Esophagus muscularis mucosa (tissue), 4 donors: ENCODE measurements at regions not wholly inside any gene's neighbourhood (a gene's known extent, or its start where the extent isn't known, plus 50 kb on each side); places are given as distances from the start of the nearest gene placed in this dataset.

Experiments used
- DNase-seq: peaks from one replicate; pipeline ENCODE4 v3.0.0-alpha.2; 2017; ENCODE audit errors: extremely low spot score
- H3K27ac ChIP-seq, 4 donors: fragments of 200-600 bp; sonication (generic); replicated peaks in 1 of 4; 1 replicate in 3 of 4; 2 replicates in 1 of 4; pipeline ENCODE4 v1.5.1; 2016 to 2019; ENCODE audit warnings: mild to moderate bottlenecking in 1 of 4
- H3K27me3 ChIP-seq, 4 donors: fragments of 200-600 bp; sonication (generic); one replicate each; pipeline versions ENCODE4 v1.5.1 to v1.6.0; 2016 to 2019
- H3K36me3 ChIP-seq, 4 donors: fragments of 200-600 bp; sonication (generic); one replicate each; pipeline ENCODE4 v1.5.1; 2016 to 2019
- H3K4me1 ChIP-seq, 4 donors: fragments of 200-600 bp; sonication (generic); one replicate each; pipeline ENCODE4 v1.5.1; 2016 to 2019
- H3K4me3 ChIP-seq, 4 donors: fragments of 200-600 bp; sonication (generic); 1 replicate in 2 of 4; 2 replicates in 2 of 4; pipeline ENCODE4 v1.5.1; 2016 to 2019; ENCODE audit warnings: mild to moderate bottlenecking in 4 of 4, moderate library complexity in 1 of 4
- H3K9me3 ChIP-seq, 4 donors: fragments of 200-600 bp; sonication (generic); 1 replicate in 3 of 4; 2 replicates in 1 of 4; pipeline ENCODE4 v1.5.1; 2016 to 2019
- CTCF ChIP-seq, 3 experiments: fragments of 200-600 bp in 2 of 3; fragments of 450-650 bp in 1 of 3; sonication (generic) in 2 of 3; IDR thresholded peaks; one replicate each; pipeline ENCODE4 v1.5.1; 2017 to 2019; ENCODE audit warnings: antibody characterized with exemption in 3 of 3, mild to moderate bottlenecking in 2 of 3, moderate library complexity in 1 of 3
- EP300 ChIP-seq: sonication (generic); formaldehyde crosslinking; IDR thresholded peaks from one replicate; pipeline ENCODE4 v1.6.1; 2017; ENCODE audit warnings: antibody characterized with exemption
- POLR2A ChIP-seq: fragments of 450-650 bp; IDR thresholded peaks from one replicate; pipeline ENCODE4 v1.6.1; 2017; ENCODE audit warnings: antibody characterized with exemption, moderate library complexity, mild to moderate bottlenecking, low read depth
- POLR2AphosphoS5 ChIP-seq, 2 donors: sonication (generic); formaldehyde crosslinking; IDR thresholded peaks; one replicate each; pipeline ENCODE4 v1.6.1; 2017; ENCODE audit warnings: antibody characterized with exemption in 2 of 2
- WGBS: methylation state at CpG from one replicate; pipeline ENCODE4 v1.1.5; 2018; 5-methylcytosine and 5-hydroxymethylcytosine counted together
- intact Hi-C: fragments of 100-400 bp; cut with DNase I; formaldehyde crosslinking; loops from one replicate; pipeline ENCODE4 v1.15.1; 2023

DNA sequence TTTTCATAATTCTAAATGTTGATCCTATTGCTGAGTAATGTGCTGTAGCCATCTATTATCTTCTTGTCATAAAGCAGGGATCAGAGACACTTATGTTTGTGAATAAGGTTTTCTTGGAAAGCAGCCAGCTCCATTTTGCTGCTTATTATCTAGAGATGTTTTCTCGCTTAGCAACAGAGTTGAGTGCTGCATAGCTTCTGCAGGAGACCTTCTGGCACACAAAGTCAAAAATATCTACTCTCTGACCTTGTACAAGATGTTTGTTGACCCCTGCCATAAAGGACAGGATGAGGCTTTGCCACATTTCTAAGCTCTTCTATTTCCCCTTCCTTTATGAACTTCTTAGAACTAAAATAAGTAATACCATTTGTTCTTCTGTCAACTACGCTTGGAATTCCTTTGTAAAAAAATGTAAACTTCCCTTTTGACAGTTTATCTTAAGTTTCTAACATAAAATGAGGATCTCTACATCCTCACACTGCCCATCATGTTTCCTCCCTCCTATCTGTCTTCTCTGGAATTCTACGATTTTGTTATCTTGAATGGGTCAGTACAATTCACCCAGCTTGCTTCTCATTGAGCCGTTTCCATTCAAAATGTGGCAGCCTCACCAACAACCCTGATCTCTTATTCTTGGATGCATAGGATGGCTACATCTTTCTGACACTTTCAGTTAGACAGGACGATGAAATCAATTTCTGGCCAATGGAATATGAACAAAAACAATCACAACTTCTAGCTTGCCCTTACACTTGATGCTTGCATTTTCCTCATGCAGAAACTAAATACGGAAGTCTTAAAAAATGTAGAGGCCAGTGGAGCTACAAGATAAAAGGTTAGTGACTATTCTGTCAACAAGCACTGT lies 1377.0 kb downstream of the SUCLG1 start:
- H3K27me3 ChIP-seq: no peaks in the 10 kb centered on the region
- H3K36me3 ChIP-seq: no peaks in the 10 kb centered on the region
- peak overlapping the region in 1 of 4 donors; percentile 2 for H3K4me3 ChIP-seq
- intact Hi-C loops: no loop called here
- no peak for DNase-seq
- peaks cover 14 to 30% (median 25%) of the 10 kb centered on the region in 4 donors for H3K4me1 ChIP-seq
- 17% methylated on average over 6 of the region's 6 CpGs for WGBS
- TF ChIP-seq CTCF (IDR thresholded peaks at IDR 0.05) (no peak), POLR2AphosphoS5 (IDR thresholded peaks at IDR 0.05) (peak in 1 of 2 donors; percentile 44)
- peak overlapping the region; percentile 32 to 49 (median 43) for H3K27ac ChIP-seq
- no peaks in the 10 kb centered on the region for H3K9me3 ChIP-seq

- Histone ChIP-seq H3K27me3 (no peaks in the 10 kb centered on the region), H3K36me3 (no peaks in the 10 kb centered on the region), H3K27ac (no peak overlapping the region), H3K4me1 (peaks cover 14 to 30% (median 25%) of the 10 kb centered on the region in 4 donors), H3K4me3 (no peak overlapping the region), H3K9me3 (no peaks in the 10 kb centered on the region)
- no peak for TF ChIP-seq POLR2AphosphoS5 (IDR thresholded peaks at IDR 0.05)
- TF ChIP-seq CTCF (IDR thresholded peaks at IDR 0.05): no peak
- TF ChIP-seq POLR2A: no peak
- TF ChIP-seq EP300: no peak
- 97% methylated on average over 2 of the region's 2 CpGs for WGBS
- intact Hi-C loops: no loop called here
- DNase-seq: no peak
Observed at GRCh38 chr2:83079007-83079406, 1380.1 kb downstream of the SUCLG1 start.

GRCh38 chr2:83072767-83073166 lies 1386.3 kb downstream of the SUCLG1 start:
- no peak overlapping the region for H3K27ac ChIP-seq
- H3K27me3 ChIP-seq: no peaks in the 10 kb centered on the region
- no peaks in the 10 kb centered on the region for H3K9me3 ChIP-seq
- DNase-seq: no peak
- H3K36me3 ChIP-seq: no peaks in the 10 kb centered on the region
- peaks cover 0 to 11% (median 5%) of the 10 kb centered on the region in 4 donors for H3K4me1 ChIP-seq
- intact Hi-C loops: no loop called here
- no peak overlapping the region for H3K4me3 ChIP-seq
- TF ChIP-seq POLR2A (no peak), EP300 (no peak), CTCF (IDR thresholded peaks at IDR 0.05) (no peak)

DNA sequence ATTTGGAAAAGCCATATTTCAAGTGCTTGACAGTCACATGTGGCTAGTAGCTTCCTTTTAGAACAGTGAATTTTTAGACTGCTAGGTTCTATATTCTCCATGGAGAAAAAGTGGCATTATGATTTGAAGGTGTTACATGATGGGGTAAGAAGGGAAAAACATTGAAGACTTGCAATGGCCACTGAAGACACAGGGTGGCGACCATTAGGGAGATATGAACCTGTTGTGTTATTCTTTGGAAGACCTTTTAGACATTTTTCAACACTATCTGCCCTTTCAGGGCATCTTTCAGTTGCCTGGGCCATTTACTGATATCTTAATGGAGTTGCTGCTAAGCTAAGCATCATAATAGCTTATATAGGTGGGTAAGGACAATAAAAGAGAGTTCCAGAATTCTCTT lies 1387.2 kb downstream of the SUCLG1 start:
- DNase-seq: no peak
- H3K36me3 ChIP-seq: no peaks in the 10 kb centered on the region
- peaks cover 0 to 11% (median 5%) of the 10 kb centered on the region in 4 donors for H3K4me1 ChIP-seq
- TF ChIP-seq CTCF (IDR thresholded peaks at IDR 0.05) (no peak), EP300 (no peak), POLR2A (no peak), POLR2AphosphoS5 (IDR thresholded peaks at IDR 0.05) (no peak)
- WGBS: 84% methylated on average over 1 of the region's 1 CpG
- no peaks in the 10 kb centered on the region for H3K9me3 ChIP-seq
- H3K4me3 ChIP-seq: no peak overlapping the region
- H3K27ac ChIP-seq: no peak overlapping the region
- H3K27me3 ChIP-seq: no peaks in the 10 kb centered on the region
- intact Hi-C loops: no loop called here

GRCh38 chr2:83071352-83071751 lies 1387.7 kb downstream of the SUCLG1 start:
- intact Hi-C loops: no loop called here
- no peak for DNase-seq
- 86% methylated on average over 5 of the region's 5 CpGs for WGBS
- Histone ChIP-seq H3K9me3 (no peaks in the 10 kb centered on the region), H3K27me3 (no peaks in the 10 kb centered on the region), H3K4me3 (no peak overlapping the region), H3K27ac (no peak overlapping the region), H3K4me1 (peaks cover 0 to 11% (median 5%) of the 10 kb centered on the region in 4 donors), H3K36me3 (no peaks in the 10 kb centered on the region)
- TF ChIP-seq POLR2A (no peak), EP300 (no peak), POLR2AphosphoS5 (IDR thresholded peaks at IDR 0.05) (no peak), CTCF (IDR thresholded peaks at IDR 0.05) (no peak)
